Fibroblast of lung (primary cell): ENCODE measurements at regions not wholly inside any gene's neighbourhood (a gene's known extent, or its start where the extent isn't known, plus 50 kb on each side); places are given as distances from the start of the nearest gene placed in this dataset.

Source experiments
- EZH2 ChIP-seq: IDR thresholded peaks from 2 replicates; pipeline ENCODE4 v1.5.1; 2012; ENCODE audit warnings: low read length, control low read depth, mild to moderate bottlenecking; ENCODE audit errors: missing control alignments
- TF ChIP-seq, protein P1 (sequence below), 2 donors: IDR thresholded peaks in 1 of 2; conservative IDR thresholded peaks in 1 of 2; 1 replicate in 1 of 2; 2 replicates in 1 of 2; pipeline ENCODE4 v1.5.1; 2011 to 2012; ENCODE audit warnings: low read length in 2 of 2, control low read depth in 1 of 2, inconsistent platforms in 1 of 2, low read depth in 1 of 2, mild to moderate bottlenecking in 1 of 2

DNA sequence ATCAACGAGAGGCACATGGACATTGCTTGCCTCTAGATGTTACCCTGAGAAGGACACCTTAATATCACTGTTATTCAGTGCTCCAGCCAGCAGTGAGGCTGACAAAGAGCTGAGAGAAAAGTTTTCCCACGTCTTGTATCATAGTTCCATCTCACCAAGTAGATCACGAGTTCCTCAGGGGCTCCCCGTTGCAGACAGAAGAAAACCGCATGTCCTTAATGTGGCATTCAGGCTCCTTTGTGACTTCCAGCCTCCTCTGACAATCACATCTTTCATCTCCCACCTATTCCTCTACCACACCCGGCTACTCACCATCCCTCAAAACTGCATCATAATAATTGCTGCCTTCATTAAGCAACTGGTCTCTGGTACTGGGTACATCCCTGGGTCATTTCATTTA, 75.3 kb downstream of the DMRTA2 start:
- TF ChIP-seq, protein P1, sequence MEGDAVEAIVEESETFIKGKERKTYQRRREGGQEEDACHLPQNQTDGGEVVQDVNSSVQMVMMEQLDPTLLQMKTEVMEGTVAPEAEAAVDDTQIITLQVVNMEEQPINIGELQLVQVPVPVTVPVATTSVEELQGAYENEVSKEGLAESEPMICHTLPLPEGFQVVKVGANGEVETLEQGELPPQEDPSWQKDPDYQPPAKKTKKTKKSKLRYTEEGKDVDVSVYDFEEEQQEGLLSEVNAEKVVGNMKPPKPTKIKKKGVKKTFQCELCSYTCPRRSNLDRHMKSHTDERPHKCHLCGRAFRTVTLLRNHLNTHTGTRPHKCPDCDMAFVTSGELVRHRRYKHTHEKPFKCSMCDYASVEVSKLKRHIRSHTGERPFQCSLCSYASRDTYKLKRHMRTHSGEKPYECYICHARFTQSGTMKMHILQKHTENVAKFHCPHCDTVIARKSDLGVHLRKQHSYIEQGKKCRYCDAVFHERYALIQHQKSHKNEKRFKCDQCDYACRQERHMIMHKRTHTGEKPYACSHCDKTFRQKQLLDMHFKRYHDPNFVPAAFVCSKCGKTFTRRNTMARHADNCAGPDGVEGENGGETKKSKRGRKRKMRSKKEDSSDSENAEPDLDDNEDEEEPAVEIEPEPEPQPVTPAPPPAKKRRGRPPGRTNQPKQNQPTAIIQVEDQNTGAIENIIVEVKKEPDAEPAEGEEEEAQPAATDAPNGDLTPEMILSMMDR (conservative IDR thresholded peaks at IDR 0.05 in 1 of 2, IDR thresholded peaks at IDR 0.05 in 1 of 2; ENCODE audit: low read depth in 1 of 2, low read length in 2 of 2), result no peak
- no peak for TF ChIP-seq EZH2
